H1 (cell line): ENCODE measurements at regions not wholly inside any gene's neighbourhood (a gene's known extent, or its start where the extent isn't known, plus 50 kb on each side); places are given as distances from the start of the nearest gene placed in this dataset.

Experiments used
- CTCF ChIA-PET: fragments of 300-600 bp; sonication (Branson Sonifier 250); formaldehyde crosslinking; loops from one replicate; lab custom pipeline; 2021; ENCODE audit not compliant: partially characterized antibody; lab: Charles Lee
- POLR2A ChIA-PET: fragments of 300-600 bp; sonication (Branson Sonifier 250); formaldehyde crosslinking; loops from one replicate; lab custom pipeline; 2021; ENCODE audit warnings: inconsistent platforms; ENCODE audit not compliant: partially characterized antibody; lab: Charles Lee
- DNase-seq, 2 experiments: peaks; one replicate each; pipeline versions ENCODE4 v3.0.0 to v3.0.0-alpha.2; 2010 to 2022; ENCODE audit warnings: low spot score in 2 of 2, low read depth in 1 of 2, mixed read lengths in 1 of 2
- FAIRE-seq: peaks from 2 replicates; lab custom pipeline; 2011; peaks lifted over from hg19 to GRCh38; lab: Jason Lieb, UNC
- H2AFZ ChIP-seq: 2 replicates; pipeline ENCODE4 v1.8.1; 2012; ENCODE audit warnings: low read length, inconsistent platforms
- H2AK5ac ChIP-seq: 2 replicates; pipeline ENCODE4 v1.6.1; 2013; ENCODE audit warnings: low read depth, low read length
- H2BK120ac ChIP-seq: replicated peaks from 2 replicates; pipeline ENCODE3; 2013; ENCODE audit warnings: low read depth, low read length, inconsistent platforms
- H2BK12ac ChIP-seq: 2 replicates; pipeline ENCODE4 v1.6.1; 2013; ENCODE audit warnings: low read depth, low read length
- H2BK15ac ChIP-seq: 2 replicates; pipeline ENCODE4 v1.6.1; 2013; ENCODE audit warnings: low read length
- H2BK20ac ChIP-seq: 2 replicates; pipeline ENCODE4 v1.6.1; 2013; ENCODE audit warnings: low read length
- H2BK5ac ChIP-seq: 2 replicates; pipeline ENCODE4 v1.6.1; 2013; ENCODE audit warnings: low read depth, low read length
- H3K14ac ChIP-seq: 2 replicates; pipeline ENCODE4 v1.6.1; 2013; ENCODE audit warnings: inconsistent platforms; ENCODE audit not compliant: insufficient read length
- H3K18ac ChIP-seq: 2 replicates; pipeline ENCODE4 v1.6.1; 2013; ENCODE audit warnings: low read length; ENCODE audit errors: extremely low read depth
- H3K23ac ChIP-seq: 2 replicates; pipeline ENCODE4 v1.6.1; 2013; ENCODE audit warnings: inconsistent platforms; ENCODE audit not compliant: insufficient read length
- H3K23me2 ChIP-seq: 2 replicates; pipeline ENCODE4 v1.6.1; 2013; ENCODE audit warnings: low read depth, low read length
- H3K27ac ChIP-seq: 2 replicates; pipeline ENCODE4 v1.6.1; 2011; ENCODE audit warnings: low read depth, low read length, inconsistent platforms
- H3K27me3 ChIP-seq, 4 experiments: replicated peaks in 1 of 4; 1 replicate in 1 of 4; 2 replicates in 3 of 4; pipeline versions ENCODE4 v1.6.1 to v1.8.1; 2011 to 2013; ENCODE audit warnings: low read length in 3 of 4, mild to moderate bottlenecking in 3 of 4, inconsistent platforms in 2 of 4, mixed read lengths in 2 of 4, moderate library complexity in 1 of 4; ENCODE audit not compliant: control insufficient read depth in 3 of 4, insufficient read depth in 3 of 4; ENCODE audit errors: extremely low read depth in 1 of 4
- H3K36me3 ChIP-seq, 4 experiments: 2 replicates each; pipeline versions ENCODE4 v1.6.1 to v1.8.1; 2011 to 2013; ENCODE audit warnings: mild to moderate bottlenecking in 4 of 4, low read length in 3 of 4, moderate library complexity in 2 of 4, control low read depth in 1 of 4, inconsistent platforms in 1 of 4; ENCODE audit not compliant: insufficient read depth in 4 of 4, control insufficient read depth in 2 of 4
- H3K4ac ChIP-seq: replicated peaks from 2 replicates; pipeline ENCODE3; 2013; ENCODE audit warnings: low read length, low read depth, mixed read lengths, inconsistent platforms; ENCODE audit not compliant: insufficient read length
- H3K4me1 ChIP-seq, 4 experiments: replicated peaks in 1 of 4; 1 replicate in 1 of 4; 2 replicates in 3 of 4; pipeline versions ENCODE4 v1.6.1 to v1.8.1; 2011 to 2013; ENCODE audit warnings: low read length in 3 of 4, inconsistent platforms in 2 of 4, mixed read lengths in 1 of 4; ENCODE audit not compliant: insufficient read depth in 4 of 4, control insufficient read depth in 3 of 4
- H3K4me2 ChIP-seq, 2 experiments: 2 replicates each; pipeline versions ENCODE4 v1.6.1 to v1.8.1; 2011 to 2013; ENCODE audit warnings: low read depth in 2 of 2, low read length in 2 of 2, control low read depth in 1 of 2, inconsistent platforms in 1 of 2, mild to moderate bottlenecking in 1 of 2; ENCODE audit not compliant: insufficient read depth in 1 of 2
- H3K4me3 ChIP-seq, 4 experiments: fragments of 200-600, 300-600 bp in 1 of 4; sonication (generic), shearing (Covaris generic), sonication (Bioruptor Twin) in 1 of 4; 2 replicates each; pipeline versions ENCODE4 v1.5.1 to v1.8.1; 2011 to 2016; ENCODE audit warnings: low read length in 4 of 4, low read depth in 3 of 4, control low read depth in 2 of 4, inconsistent platforms in 2 of 4, mild to moderate bottlenecking in 2 of 4, mixed read lengths in 1 of 4, moderate library complexity in 1 of 4; ENCODE audit not compliant: insufficient read depth in 2 of 4; ENCODE audit errors: extremely low read depth in 1 of 4
- H3K56ac ChIP-seq: replicated peaks from 2 replicates; pipeline ENCODE3; 2013; ENCODE audit warnings: low read depth, mild to moderate bottlenecking, mixed read lengths, low read length, inconsistent platforms; ENCODE audit not compliant: insufficient read length
- H3K79me1 ChIP-seq: 2 replicates; pipeline ENCODE4 v1.6.1; 2013; ENCODE audit warnings: low read depth, low read length, control low read depth
- H3K79me2 ChIP-seq, 2 experiments: 2 replicates each; pipeline versions ENCODE4 v1.6.1 to v1.8.1; 2012 to 2013; ENCODE audit warnings: low read length in 2 of 2, mild to moderate bottlenecking in 2 of 2, inconsistent platforms in 1 of 2; ENCODE audit not compliant: insufficient read depth in 2 of 2, control insufficient read depth in 1 of 2
- H3K9ac ChIP-seq, 4 experiments: replicated peaks in 1 of 4; 1 replicate in 1 of 4; 2 replicates in 3 of 4; pipeline versions ENCODE4 v1.6.1 to v1.8.1; 2011 to 2013; ENCODE audit warnings: low read depth in 3 of 4, low read length in 3 of 4, control low read depth in 2 of 4, mild to moderate bottlenecking in 2 of 4, moderate library complexity in 2 of 4, inconsistent platforms in 1 of 4; ENCODE audit errors: extremely low read depth in 1 of 4
- H3K9me3 ChIP-seq, 2 experiments: 2 replicates each; pipeline versions ENCODE4 v1.6.1 to v1.8.1; 2012 to 2013; ENCODE audit warnings: mild to moderate bottlenecking in 2 of 2, moderate library complexity in 2 of 2, control low read depth in 1 of 2, inconsistent platforms in 1 of 2, low read depth in 1 of 2, low read length in 1 of 2, mixed read lengths in 1 of 2; ENCODE audit not compliant: insufficient read depth in 2 of 2
- H4K20me1 ChIP-seq, 2 experiments: replicated peaks in 1 of 2; 2 replicates each; pipeline versions ENCODE3 to v1.8.1; 2011 to 2013; ENCODE audit warnings: inconsistent platforms in 2 of 2, low read length in 2 of 2, mild to moderate bottlenecking in 1 of 2; ENCODE audit not compliant: insufficient read depth in 2 of 2, control insufficient read depth in 1 of 2
- H4K5ac ChIP-seq: 2 replicates; pipeline ENCODE4 v1.6.1; 2013; ENCODE audit warnings: low read length, low read depth, mixed read lengths, inconsistent platforms; ENCODE audit not compliant: insufficient read length
- H4K8ac ChIP-seq: 2 replicates; pipeline ENCODE4 v1.8.0; 2013; ENCODE audit warnings: mild to moderate bottlenecking, moderate library complexity, low read length, inconsistent platforms; ENCODE audit not compliant: insufficient read depth; ENCODE audit errors: extremely low read depth
- H4K91ac ChIP-seq: replicated peaks from 2 replicates; pipeline ENCODE3; 2013; ENCODE audit warnings: low read length, mixed read lengths, inconsistent platforms; ENCODE audit not compliant: insufficient read length
- ASH2L ChIP-seq: fragments of 200-600, 300-600 bp; sonication (generic); IDR thresholded peaks from one replicate; pipeline ENCODE4 v1.7.1; 2017; ENCODE audit warnings: low read length
- CBX5 ChIP-seq: fragments of 300-800, 300-1000 bp; sonication (generic); IDR thresholded peaks from 2 replicates; pipeline ENCODE4 v1.7.1; 2016; ENCODE audit warnings: antibody characterized with exemption, low read length, low read depth
- CBX8 ChIP-seq: fragments of 300-800, 300-1000 bp; sonication (generic); IDR thresholded peaks from 2 replicates; pipeline ENCODE4 v1.7.1; 2016; ENCODE audit warnings: low read depth, low read length, borderline replicate concordance
- CREB1 ChIP-seq: IDR thresholded peaks from 2 replicates; pipeline ENCODE4 v1.6.1; 2012; ENCODE audit warnings: inconsistent platforms
- EZH2 ChIP-seq: fragments of 200-600 bp; sonication (generic); IDR thresholded peaks from 2 replicates; pipeline ENCODE4 v1.7.1; 2012; ENCODE audit warnings: low read depth, mild to moderate bottlenecking, moderate library complexity, low read length, inconsistent platforms; ENCODE audit not compliant: severe bottlenecking
- KDM4A ChIP-seq: IDR thresholded peaks from one replicate; pipeline ENCODE4 v1.7.1; 2012; ENCODE audit warnings: low read depth, mild to moderate bottlenecking, moderate library complexity, low read length, inconsistent platforms; ENCODE audit not compliant: severe bottlenecking
- POLR2A ChIP-seq, 2 experiments: IDR thresholded peaks; 1 replicate in 1 of 2; 2 replicates in 1 of 2; pipeline ENCODE4 v1.6.1; 2011; ENCODE audit warnings: low read depth in 2 of 2, low read length in 2 of 2, mild to moderate bottlenecking in 2 of 2; ENCODE audit errors: control extremely low read depth in 1 of 2
- RAD21 ChIP-seq, 2 experiments: IDR thresholded peaks in 1 of 2; conservative IDR thresholded peaks in 1 of 2; 2 replicates each; pipeline ENCODE4 v1.6.1; 2011; ENCODE audit warnings: low read depth in 2 of 2, low read length in 2 of 2, improper control_type of control experiment in 1 of 2, inconsistent platforms in 1 of 2, mild to moderate bottlenecking in 1 of 2, moderate library complexity in 1 of 2
- RNF2 ChIP-seq: fragments of 200-900, 300-1000 bp; sonication (generic); IDR thresholded peaks from 2 replicates; pipeline ENCODE4 v1.7.1; 2016; ENCODE audit warnings: borderline replicate concordance, low read depth, mild to moderate bottlenecking, antibody characterized with exemption, low read length; ENCODE audit not compliant: poor library complexity, severe bottlenecking; ENCODE audit errors: missing control alignments
- SP1 ChIP-seq: IDR thresholded peaks from 2 replicates; pipeline ENCODE4 v1.6.1; 2011; ENCODE audit warnings: low read depth, low read length
- SP4 ChIP-seq: IDR thresholded peaks from 2 replicates; pipeline ENCODE4 v1.6.1; 2012; ENCODE audit warnings: low read length, inconsistent platforms
- TAF1 ChIP-seq: IDR thresholded peaks from 2 replicates; pipeline ENCODE4 v1.6.1; 2011; ENCODE audit warnings: mild to moderate bottlenecking, low read depth, low read length
- TCF12 ChIP-seq: IDR thresholded peaks from 2 replicates; pipeline ENCODE4 v1.6.1; 2011; ENCODE audit warnings: low read depth, mild to moderate bottlenecking, low read length
- TEAD4 ChIP-seq: IDR thresholded peaks from 2 replicates; pipeline ENCODE4 v1.6.1; 2012; ENCODE audit warnings: low read depth, low read length, inconsistent platforms, mixed read lengths
- ZNF274 ChIP-seq: IDR thresholded peaks from 2 replicates; pipeline ENCODE4 v1.7.0; 2012; ENCODE audit warnings: low read length, borderline replicate concordance; ENCODE audit errors: extremely low read depth
- WGBS, 2 experiments: shearing (Covaris generic) in 1 of 2; methylation state at CpG; one replicate each; pipeline versions ENCODE4 v1.1.6 to v1.1.7; 2013 to 2015; ENCODE audit warnings: low lambda C conversion rate in 2 of 2, mixed read lengths in 2 of 2, inconsistent platforms in 1 of 2, low coverage in 1 of 2, missing lambda C conversion rate in 1 of 2; ENCODE audit not compliant: insufficient replicate concordance in 2 of 2, insufficient coverage in 1 of 2, insufficient read length in 1 of 2; ENCODE audit errors: extremely low coverage in 1 of 2, missing lambda C conversion rate in 1 of 2; 5-methylcytosine and 5-hydroxymethylcytosine counted together

DNA sequence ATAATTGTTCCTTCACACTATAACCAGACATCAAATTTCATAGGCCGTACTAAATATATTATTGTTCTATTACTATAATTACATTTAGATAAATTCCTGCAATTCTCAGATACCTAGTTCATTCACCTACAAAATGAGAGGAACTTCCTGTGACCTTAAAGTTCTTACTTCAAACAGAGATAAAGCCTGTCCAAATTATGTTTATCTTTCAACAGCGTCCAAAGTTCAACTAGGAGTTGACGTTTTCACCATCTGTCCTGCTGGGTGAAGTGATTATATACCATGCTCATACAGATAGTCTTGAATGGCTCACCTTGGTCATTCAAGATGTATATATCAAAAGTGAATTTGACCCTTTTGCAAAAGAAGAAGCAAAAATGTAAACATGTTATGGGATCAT, 440.6 kb downstream of the CDH8 start:
- no peaks in the 10 kb centered on the region for H4K20me1 ChIP-seq
- H4K91ac ChIP-seq: no peak overlapping the region
- H2BK120ac ChIP-seq: no peak overlapping the region
- H3K36me3 ChIP-seq: no peaks in the 10 kb centered on the region
- 0 out of 4 replicates have a peak, but pooled peaks cover 0 to 3% of the 10 kb centered on the region in 2 experiments for H3K9me3 ChIP-seq
- 81% methylated on average over 3 of the region's 3 CpGs; no CpG with 5 or more reads in 1 of the 2 experiments for WGBS, 2 experiments
- CTCF ChIA-PET: no interaction called here
- H2BK12ac ChIP-seq: no peak overlapping the region
- no peak for FAIRE-seq
- H3K79me2 ChIP-seq: no peaks in the 10 kb centered on the region
- DNase-seq: no peak
- H3K4me3 ChIP-seq: no peak overlapping the region
- no peak overlapping the region for H3K4ac ChIP-seq
- no peak overlapping the region for H2AFZ ChIP-seq
- H3K27me3 ChIP-seq: no peaks in the 10 kb centered on the region
- no peak overlapping the region for H3K23ac ChIP-seq
- H3K23me2 ChIP-seq: no peaks in the 10 kb centered on the region
- no peaks in the 10 kb centered on the region for H3K79me1 ChIP-seq
- H3K9ac ChIP-seq: no peak overlapping the region
- no peak overlapping the region for H2BK20ac ChIP-seq
- no peak overlapping the region for H2BK15ac ChIP-seq
- TF ChIP-seq ZNF274: no peak
- no peak for TF ChIP-seq SP1
- TF ChIP-seq TEAD4: no peak
- no peak for TF ChIP-seq TAF1
- no peak for TF ChIP-seq RAD21 (IDR thresholded peaks at IDR 0.05 in 1 of 2, conservative IDR thresholded peaks at IDR 0.05 in 1 of 2; ENCODE audit: low read depth in 2 of 2, low read length in 2 of 2)
- TF ChIP-seq EZH2: no peak
- no peak for TF ChIP-seq TCF12
- no peak for TF ChIP-seq SP4
- TF ChIP-seq CBX5: no peak
- no peak for TF ChIP-seq POLR2A (IDR thresholded peaks at IDR 0.05; ENCODE audit: control extremely low read depth in 1 of 2, low read depth in 2 of 2, low read length in 2 of 2)
- no peak for TF ChIP-seq CBX8
- TF ChIP-seq CREB1: no peak
- TF ChIP-seq RNF2: no peak
- no peak for TF ChIP-seq ASH2L
- TF ChIP-seq KDM4A: no peak
- TF ChIP-seq, all 59 proteins: peak for 0
- H3K18ac ChIP-seq: no peak overlapping the region
- H2BK5ac ChIP-seq: no peak overlapping the region
- POLR2A ChIA-PET: no interaction called here
- H3K56ac ChIP-seq: no peak overlapping the region
- H2AK5ac ChIP-seq: no peak overlapping the region
- no peak overlapping the region for H4K5ac ChIP-seq
- H3K4me2 ChIP-seq: no peak overlapping the region
- no peak overlapping the region for H3K14ac ChIP-seq
- H4K8ac ChIP-seq: no peak overlapping the region
- H3K4me1 ChIP-seq: no peaks in the 10 kb centered on the region
- no peak overlapping the region for H3K27ac ChIP-seq
